ENCODE measurements at regions not wholly inside any gene's neighbourhood (a gene's known extent, or its start where the extent isn't known, plus 50 kb on each side); places are given as distances from the start of the nearest gene placed in this dataset.
"Not testable (repeated sequence)": the region's sequence is repeated elsewhere in the genome, so short reads cannot be mapped to it uniquely, and the experiment has no call there.

- not testable (repeated sequence) for TF ChIP-seq CTCF (IDR thresholded peaks at IDR 0.05; ENCODE audit: low read depth, low read length, poor library complexity, severe bottlenecking); EZH2phosphoT487 (IDR thresholded peaks at IDR 0.05; ENCODE audit: borderline replicate concordance, low read length)
Measured at GRCh38 chr7:73215232-73215631, 93.4 kb downstream of the NSUN5 start.
